ENCODE measurements at regions not wholly inside any gene's neighbourhood (a gene's known extent, or its start where the extent isn't known, plus 50 kb on each side); places are given as distances from the start of the nearest gene placed in this dataset.

DNA sequence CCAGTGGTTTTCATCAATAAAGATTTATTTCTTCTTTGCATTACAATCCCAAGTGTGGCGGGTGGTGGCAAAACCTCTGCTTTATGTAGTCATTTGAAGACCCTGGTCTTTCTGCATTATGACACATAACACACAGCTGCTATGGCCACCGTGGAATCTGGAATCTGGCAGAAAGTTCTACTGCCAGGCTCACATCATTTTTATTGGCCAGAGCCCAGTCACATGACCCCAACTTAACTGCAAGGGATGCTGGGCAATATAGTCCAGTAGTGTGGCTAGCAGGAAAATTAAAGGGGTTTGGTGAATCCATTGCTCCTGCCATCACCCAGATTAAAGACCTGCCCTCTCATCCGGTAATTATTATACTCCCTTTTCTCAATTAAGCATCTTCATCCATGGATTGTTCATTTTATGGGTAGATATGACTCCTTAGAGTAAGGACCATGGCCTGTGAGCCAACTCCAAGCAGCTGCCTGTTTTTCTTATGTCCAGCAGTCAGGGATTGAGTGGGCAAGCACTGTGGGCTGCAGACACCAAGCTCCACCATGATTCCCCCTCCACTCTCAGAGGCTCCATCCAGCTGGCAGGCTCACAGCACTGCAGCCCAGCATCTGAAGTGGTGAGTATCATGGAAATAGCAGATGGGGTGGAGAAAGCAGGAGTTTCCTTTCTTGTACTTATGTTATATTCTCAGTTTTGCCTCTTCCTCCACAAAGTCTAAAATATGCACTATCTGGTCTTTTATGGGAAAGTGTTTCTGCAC lies 1030.7 kb downstream of the AACS start:
- H3K27ac ChIP-seq = no peak overlapping the region
- TF ChIP-seq, protein P1, sequence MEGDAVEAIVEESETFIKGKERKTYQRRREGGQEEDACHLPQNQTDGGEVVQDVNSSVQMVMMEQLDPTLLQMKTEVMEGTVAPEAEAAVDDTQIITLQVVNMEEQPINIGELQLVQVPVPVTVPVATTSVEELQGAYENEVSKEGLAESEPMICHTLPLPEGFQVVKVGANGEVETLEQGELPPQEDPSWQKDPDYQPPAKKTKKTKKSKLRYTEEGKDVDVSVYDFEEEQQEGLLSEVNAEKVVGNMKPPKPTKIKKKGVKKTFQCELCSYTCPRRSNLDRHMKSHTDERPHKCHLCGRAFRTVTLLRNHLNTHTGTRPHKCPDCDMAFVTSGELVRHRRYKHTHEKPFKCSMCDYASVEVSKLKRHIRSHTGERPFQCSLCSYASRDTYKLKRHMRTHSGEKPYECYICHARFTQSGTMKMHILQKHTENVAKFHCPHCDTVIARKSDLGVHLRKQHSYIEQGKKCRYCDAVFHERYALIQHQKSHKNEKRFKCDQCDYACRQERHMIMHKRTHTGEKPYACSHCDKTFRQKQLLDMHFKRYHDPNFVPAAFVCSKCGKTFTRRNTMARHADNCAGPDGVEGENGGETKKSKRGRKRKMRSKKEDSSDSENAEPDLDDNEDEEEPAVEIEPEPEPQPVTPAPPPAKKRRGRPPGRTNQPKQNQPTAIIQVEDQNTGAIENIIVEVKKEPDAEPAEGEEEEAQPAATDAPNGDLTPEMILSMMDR (IDR thresholded peaks at IDR 0.05) = no peak
- TF ChIP-seq ZFX (IDR thresholded peaks at IDR 0.05; ENCODE audit: borderline replicate concordance) = no peak

DNA sequence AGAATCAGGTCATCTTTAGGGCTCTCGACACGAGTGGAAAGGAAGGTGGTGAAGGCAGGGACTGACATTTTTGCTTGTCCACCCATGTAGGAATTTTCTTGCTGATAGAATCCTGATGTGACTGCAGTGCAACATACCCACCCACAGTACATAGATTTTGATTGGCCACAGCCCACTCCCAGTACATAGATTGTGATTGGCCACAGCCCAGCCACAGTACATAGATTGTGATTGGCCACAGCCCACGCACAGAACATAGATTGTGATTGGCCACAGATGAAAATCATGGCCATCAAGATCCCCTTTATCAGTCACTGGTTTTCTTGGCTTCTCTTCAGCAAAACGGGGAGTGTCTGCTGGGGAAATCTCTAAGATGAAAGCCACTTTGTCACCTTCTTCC lies 1041.5 kb downstream of the AACS start:
- H3K27ac ChIP-seq = no peak overlapping the region
- TF ChIP-seq, protein P1 (IDR thresholded peaks at IDR 0.05) = no peak
- no peak for TF ChIP-seq ZFX (IDR thresholded peaks at IDR 0.05; ENCODE audit: borderline replicate concordance)

DNA sequence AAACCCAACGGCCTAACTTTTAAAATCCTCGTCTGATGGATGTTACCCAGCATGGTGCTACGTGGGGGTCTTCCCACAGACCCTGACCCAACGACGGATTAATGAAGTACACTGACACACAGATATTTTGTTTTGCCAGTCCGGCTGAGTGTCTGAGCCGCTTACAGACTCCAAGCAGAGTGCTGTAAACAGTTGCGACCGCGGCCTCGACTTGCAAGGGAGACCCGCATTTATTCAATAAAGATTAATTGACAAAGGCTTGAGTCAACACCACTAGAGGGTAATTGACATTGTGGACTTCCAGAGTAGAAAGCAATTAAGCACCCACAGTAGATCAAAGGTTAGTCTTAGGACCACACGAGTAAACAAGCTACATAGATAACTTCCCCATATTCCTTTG lies 1042.4 kb downstream of the AACS start:
- no peak overlapping the region for H3K27ac ChIP-seq
- TF ChIP-seq, protein P1 (IDR thresholded peaks at IDR 0.05) = no peak
- no peak for TF ChIP-seq ZFX (IDR thresholded peaks at IDR 0.05; ENCODE audit: borderline replicate concordance)

DNA sequence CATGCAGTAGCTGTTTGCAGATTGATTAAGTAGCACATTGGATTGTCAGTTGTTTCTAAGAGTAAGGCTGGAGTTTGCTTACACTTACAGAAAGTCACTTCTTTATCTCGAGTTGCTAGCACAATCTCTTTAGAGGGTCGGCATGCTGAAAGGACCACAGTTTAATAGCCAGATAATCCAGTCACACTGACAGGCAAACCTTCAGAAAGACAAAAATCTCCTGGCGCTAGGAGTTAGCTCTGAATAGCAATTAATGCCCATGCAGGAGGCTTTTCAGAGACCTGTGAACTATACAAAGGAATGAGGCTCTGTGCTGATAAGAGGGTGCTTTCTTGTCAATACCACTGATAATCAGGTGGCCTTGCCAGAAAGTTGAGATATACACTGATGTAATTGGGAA lies 1043.0 kb downstream of the AACS start:
- H3K27ac ChIP-seq = no peak overlapping the region
- TF ChIP-seq ZFX (IDR thresholded peaks at IDR 0.05; ENCODE audit: borderline replicate concordance) = no peak
- TF ChIP-seq, protein P1 (IDR thresholded peaks at IDR 0.05) = no peak

DNA sequence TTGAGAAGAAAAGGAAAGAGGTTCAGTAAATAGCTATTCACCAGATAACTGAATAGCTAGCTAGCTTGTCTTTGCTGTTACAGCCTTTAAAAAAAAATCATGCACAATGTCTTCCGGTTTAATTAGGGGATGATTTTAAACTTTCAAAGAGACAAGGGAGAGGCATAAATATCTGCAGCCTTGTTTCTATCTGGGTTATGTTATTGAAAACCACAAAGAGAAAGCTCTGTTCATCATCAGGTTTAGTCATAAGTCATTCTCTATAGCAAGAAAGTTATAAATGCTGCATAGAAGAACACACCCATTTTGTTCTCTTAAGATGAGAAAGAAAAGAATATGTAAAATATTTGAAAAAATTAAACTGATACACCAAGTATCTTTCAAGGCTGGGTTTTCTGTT lies 1046.9 kb downstream of the AACS start:
- H3K27ac ChIP-seq = no peak overlapping the region
- TF ChIP-seq ZFX (IDR thresholded peaks at IDR 0.05; ENCODE audit: borderline replicate concordance) = no peak
- TF ChIP-seq, protein P1 (IDR thresholded peaks at IDR 0.05) = no peak

DNA sequence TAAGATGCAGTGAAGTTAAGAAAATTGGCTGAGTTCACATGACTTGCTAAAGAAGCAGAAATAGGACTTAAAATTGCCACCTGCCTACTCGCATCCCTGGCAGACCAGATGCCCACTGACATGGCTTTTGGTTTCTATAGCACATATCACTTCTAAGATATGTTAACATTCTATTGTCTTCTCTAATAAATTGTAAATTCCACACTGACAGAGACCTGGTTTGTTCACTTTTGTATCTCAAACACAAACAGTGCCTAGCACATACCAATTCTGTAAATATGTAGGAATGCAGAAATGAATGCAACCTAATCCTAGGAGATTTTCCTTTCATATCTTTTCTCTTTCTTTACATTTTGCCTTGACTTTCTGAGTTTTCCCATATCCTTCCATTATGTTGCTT lies 1047.6 kb downstream of the AACS start:
- no peak for TF ChIP-seq ZFX (IDR thresholded peaks at IDR 0.05; ENCODE audit: borderline replicate concordance)
- TF ChIP-seq, protein P1 (IDR thresholded peaks at IDR 0.05) = no peak
- H3K27ac ChIP-seq = no peak overlapping the region

DNA sequence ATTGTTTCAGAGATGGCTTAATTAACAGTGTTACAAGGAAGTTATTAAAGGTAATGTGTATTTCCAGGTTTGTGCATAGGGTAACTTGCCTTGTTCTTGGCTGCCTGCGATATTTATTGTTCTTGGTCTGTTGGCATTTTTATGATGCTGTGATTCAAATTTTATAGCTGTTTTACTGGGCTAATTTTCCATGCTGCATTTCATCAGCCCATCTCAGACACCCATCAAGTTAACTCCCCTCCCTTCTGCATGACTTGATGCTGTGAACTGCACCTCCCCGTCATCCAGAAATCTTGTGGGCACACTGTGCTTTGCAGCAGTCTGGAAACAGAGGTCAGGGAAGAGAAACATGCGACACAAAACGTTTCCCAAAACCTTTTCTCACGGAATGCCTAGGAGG lies 1049.2 kb downstream of the AACS start:
- no peak overlapping the region for H3K27ac ChIP-seq
- TF ChIP-seq, protein P1 (IDR thresholded peaks at IDR 0.05) = no peak
- no peak for TF ChIP-seq ZFX (IDR thresholded peaks at IDR 0.05; ENCODE audit: borderline replicate concordance)
